GM18511 (cell line): ENCODE measurements at regions not wholly inside any gene's neighbourhood (a gene's known extent, or its start where the extent isn't known, plus 50 kb on each side); places are given as distances from the start of the nearest gene placed in this dataset.
"Not testable (repeated sequence)": the region's sequence is repeated elsewhere in the genome, so short reads cannot be mapped to it uniquely, and the experiment has no call there.

Source experiments
- ATAC-seq: cut with Tn5 transposase; IDR thresholded peaks from one replicate; pipeline ENCODE4 v1.9.1; 2021; ENCODE audit warnings: mild to moderate bottlenecking, moderate library complexity; ENCODE audit not compliant: unreplicated experiment

- ATAC-seq, result not testable (repeated sequence)
Measured at GRCh38 chr15:22519213-22519612, 60.5 kb downstream of the GOLGA6L22 start.

- peak; percentile 74 for ATAC-seq
Measured at GRCh38 chr15:22526537-22526936, 67.8 kb downstream of the GOLGA6L22 start.

GRCh38 chr15:22527016-22527415 is 68.3 kb downstream of the GOLGA6L22 start:
- ATAC-seq, result peak; percentile 75

GRCh38 chr15:22529200-22529599 is 70.5 kb downstream of the GOLGA6L22 start:
- not testable (repeated sequence) for ATAC-seq

- ATAC-seq, result not testable (repeated sequence)
Measured at GRCh38 chr15:22559701-22560100, 101.0 kb downstream of the GOLGA6L22 start.

GRCh38 chr15:22561716-22562115 is 103.0 kb downstream of the GOLGA6L22 start:
- not testable (repeated sequence) for ATAC-seq

- ATAC-seq, result not testable (repeated sequence)
Measured at GRCh38 chr15:22566510-22566909, 107.8 kb downstream of the GOLGA6L22 start.

- not testable (repeated sequence) for ATAC-seq
Measured at GRCh38 chr15:22569486-22569885, 110.8 kb downstream of the GOLGA6L22 start.

GRCh38 chr15:22572152-22572735 is 113.5 kb downstream of the GOLGA6L22 start:
- peak; percentile 55 for ATAC-seq

- ATAC-seq, result not testable (repeated sequence)
Measured at GRCh38 chr15:22572792-22573191, 114.1 kb downstream of the GOLGA6L22 start.

- not testable (repeated sequence) for ATAC-seq
Measured at GRCh38 chr15:22577828-22578227, 119.1 kb downstream of the GOLGA6L22 start.

- ATAC-seq, result not testable (repeated sequence)
Measured at GRCh38 chr15:22579213-22579612, 120.5 kb downstream of the GOLGA6L22 start.

GRCh38 chr15:22587391-22587790 is 128.7 kb downstream of the GOLGA6L22 start:
- ATAC-seq, result not testable (repeated sequence)

GRCh38 chr15:22598552-22598951 is 139.8 kb downstream of the GOLGA6L22 start:
- not testable (repeated sequence) for ATAC-seq

GRCh38 chr15:22599526-22600320 is 141.0 kb downstream of the GOLGA6L22 start:
- not testable (repeated sequence) for ATAC-seq

GRCh38 chr15:22616976-22617375 is 158.3 kb downstream of the GOLGA6L22 start:
- ATAC-seq, result not testable (repeated sequence)

GRCh38 chr15:22631789-22632188 is 154.7 kb upstream of the NIPA1 start:
- not testable (repeated sequence) for ATAC-seq

GRCh38 chr15:22639983-22640382 is 146.5 kb upstream of the NIPA1 start:
- ATAC-seq, result not testable (repeated sequence)

- not testable (repeated sequence) for ATAC-seq
Measured at GRCh38 chr15:22649458-22649857, 137.0 kb upstream of the NIPA1 start.

GRCh38 chr15:22651179-22651578 is 135.3 kb upstream of the NIPA1 start:
- ATAC-seq, result not testable (repeated sequence)

GRCh38 chr15:22664294-22665058 is 122.0 kb upstream of the NIPA1 start:
- ATAC-seq, result peak; percentile 88
